Keratinocyte (primary cell): ENCODE measurements at regions not wholly inside any gene's neighbourhood (a gene's known extent, or its start where the extent isn't known, plus 50 kb on each side); places are given as distances from the start of the nearest gene placed in this dataset.

ENCODE experiments used
- EZH2 ChIP-seq: IDR thresholded peaks from one replicate; pipeline ENCODE4 v1.6.1; 2012; ENCODE audit warnings: inconsistent platforms, mild to moderate bottlenecking, low read length, moderate library complexity
- TF ChIP-seq, protein P1 (sequence below), 3 experiments: IDR thresholded peaks in 1 of 3; conservative IDR thresholded peaks in 1 of 3; optimal IDR thresholded peaks in 1 of 3; 2 replicates in 2 of 3; 3 replicates in 1 of 3; pipeline versions ENCODE3 to v1.5.1; 2011; ENCODE audit warnings: low read length in 3 of 3, mild to moderate bottlenecking in 3 of 3, moderate library complexity in 2 of 3, control low read depth in 1 of 3, inconsistent platforms in 1 of 3; ENCODE audit not compliant: insufficient read depth in 2 of 3; ENCODE audit errors: extremely low read depth in 1 of 3

DNA sequence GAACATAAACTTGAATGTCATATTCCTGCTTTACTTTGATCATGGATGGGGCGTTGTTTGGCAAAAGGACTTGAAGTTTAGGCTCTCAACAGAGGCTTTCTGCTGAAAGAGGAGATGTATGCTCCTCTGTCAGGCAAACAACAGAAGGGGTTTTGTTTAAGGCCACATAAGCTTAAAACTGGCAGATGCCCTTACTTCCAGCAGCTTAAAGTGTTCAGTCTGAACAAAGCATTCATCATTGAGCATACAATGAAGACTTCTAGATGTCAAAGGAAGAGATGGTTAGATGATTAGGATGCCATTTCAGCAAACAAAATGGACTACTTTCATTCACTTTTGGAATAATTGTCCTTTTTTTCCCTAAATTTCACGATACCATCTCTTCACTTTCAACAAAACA lies 484.5 kb downstream of the SLITRK6 start:
- TF ChIP-seq, protein P1, sequence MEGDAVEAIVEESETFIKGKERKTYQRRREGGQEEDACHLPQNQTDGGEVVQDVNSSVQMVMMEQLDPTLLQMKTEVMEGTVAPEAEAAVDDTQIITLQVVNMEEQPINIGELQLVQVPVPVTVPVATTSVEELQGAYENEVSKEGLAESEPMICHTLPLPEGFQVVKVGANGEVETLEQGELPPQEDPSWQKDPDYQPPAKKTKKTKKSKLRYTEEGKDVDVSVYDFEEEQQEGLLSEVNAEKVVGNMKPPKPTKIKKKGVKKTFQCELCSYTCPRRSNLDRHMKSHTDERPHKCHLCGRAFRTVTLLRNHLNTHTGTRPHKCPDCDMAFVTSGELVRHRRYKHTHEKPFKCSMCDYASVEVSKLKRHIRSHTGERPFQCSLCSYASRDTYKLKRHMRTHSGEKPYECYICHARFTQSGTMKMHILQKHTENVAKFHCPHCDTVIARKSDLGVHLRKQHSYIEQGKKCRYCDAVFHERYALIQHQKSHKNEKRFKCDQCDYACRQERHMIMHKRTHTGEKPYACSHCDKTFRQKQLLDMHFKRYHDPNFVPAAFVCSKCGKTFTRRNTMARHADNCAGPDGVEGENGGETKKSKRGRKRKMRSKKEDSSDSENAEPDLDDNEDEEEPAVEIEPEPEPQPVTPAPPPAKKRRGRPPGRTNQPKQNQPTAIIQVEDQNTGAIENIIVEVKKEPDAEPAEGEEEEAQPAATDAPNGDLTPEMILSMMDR (optimal IDR thresholded peaks at IDR 0.05 in 1 of 3, IDR thresholded peaks at IDR 0.05 in 1 of 3, conservative IDR thresholded peaks at IDR 0.05 in 1 of 3; ENCODE audit: extremely low read depth in 1 of 3, insufficient read depth in 2 of 3, low read length in 3 of 3) = no peak
- TF ChIP-seq EZH2 = no peak
